ENCODE measurements at regions not wholly inside any gene's neighbourhood (a gene's known extent, or its start where the extent isn't known, plus 50 kb on each side); places are given as distances from the start of the nearest gene placed in this dataset.

DNA sequence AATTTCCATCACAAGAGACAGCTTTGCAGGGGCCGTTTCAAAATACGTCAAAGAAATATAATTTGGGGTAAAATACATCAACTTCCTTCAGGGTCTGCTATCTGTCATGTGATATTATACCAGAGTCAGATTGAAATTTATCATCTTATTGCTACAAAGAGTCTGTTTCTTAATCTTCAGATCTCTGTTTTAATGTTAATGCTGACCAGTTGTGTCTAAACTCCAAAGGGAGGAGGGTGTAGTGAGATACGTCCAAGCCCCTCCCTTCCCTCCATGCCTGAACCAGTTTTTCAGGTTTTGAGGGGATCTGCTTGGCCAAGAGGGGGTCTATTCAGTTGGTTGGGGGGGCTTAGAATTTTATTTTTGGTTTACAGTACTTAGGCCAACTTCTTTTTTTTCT is 891.6 kb downstream of the GRM8 start:
- TF ChIP-seq, protein P1, sequence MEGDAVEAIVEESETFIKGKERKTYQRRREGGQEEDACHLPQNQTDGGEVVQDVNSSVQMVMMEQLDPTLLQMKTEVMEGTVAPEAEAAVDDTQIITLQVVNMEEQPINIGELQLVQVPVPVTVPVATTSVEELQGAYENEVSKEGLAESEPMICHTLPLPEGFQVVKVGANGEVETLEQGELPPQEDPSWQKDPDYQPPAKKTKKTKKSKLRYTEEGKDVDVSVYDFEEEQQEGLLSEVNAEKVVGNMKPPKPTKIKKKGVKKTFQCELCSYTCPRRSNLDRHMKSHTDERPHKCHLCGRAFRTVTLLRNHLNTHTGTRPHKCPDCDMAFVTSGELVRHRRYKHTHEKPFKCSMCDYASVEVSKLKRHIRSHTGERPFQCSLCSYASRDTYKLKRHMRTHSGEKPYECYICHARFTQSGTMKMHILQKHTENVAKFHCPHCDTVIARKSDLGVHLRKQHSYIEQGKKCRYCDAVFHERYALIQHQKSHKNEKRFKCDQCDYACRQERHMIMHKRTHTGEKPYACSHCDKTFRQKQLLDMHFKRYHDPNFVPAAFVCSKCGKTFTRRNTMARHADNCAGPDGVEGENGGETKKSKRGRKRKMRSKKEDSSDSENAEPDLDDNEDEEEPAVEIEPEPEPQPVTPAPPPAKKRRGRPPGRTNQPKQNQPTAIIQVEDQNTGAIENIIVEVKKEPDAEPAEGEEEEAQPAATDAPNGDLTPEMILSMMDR (IDR thresholded peaks at IDR 0.05), result no peak
- TF ChIP-seq ZFX (IDR thresholded peaks at IDR 0.05; ENCODE audit: borderline replicate concordance), result no peak
